IgD-negative memory B cell (primary cell): ENCODE measurements at regions not wholly inside any gene's neighbourhood (a gene's known extent, or its start where the extent isn't known, plus 50 kb on each side); places are given as distances from the start of the nearest gene placed in this dataset.
A peak's percentile ranks its signal among the peaks of the same experiment; 100 is the strongest.

Source experiments
- H3K27ac Mint-ChIP-seq, 3 donors: one replicate each; pipeline ENCODE4 v1.8.0; 2020 to 2022; ENCODE audit warnings: mild to moderate bottlenecking in 3 of 3, mixed read lengths in 3 of 3, moderate library complexity in 1 of 3
- H3K27me3 Mint-ChIP-seq: one replicate; pipeline ENCODE4 v1.8.0; 2021; ENCODE audit warnings: mixed read lengths
- H3K36me3 Mint-ChIP-seq: one replicate; pipeline ENCODE4 v1.8.0; 2020; ENCODE audit warnings: mild to moderate bottlenecking, mixed read lengths
- H3K4me1 Mint-ChIP-seq, 3 donors: one replicate each; pipeline ENCODE4 v1.8.0; 2020 to 2022; ENCODE audit warnings: mixed read lengths in 3 of 3, mild to moderate bottlenecking in 1 of 3
- H3K4me3 Mint-ChIP-seq, 4 donors: one replicate each; pipeline ENCODE4 v1.8.0; 2020 to 2022; ENCODE audit warnings: mild to moderate bottlenecking in 4 of 4, mixed read lengths in 4 of 4, moderate library complexity in 3 of 4
- H3K9me3 Mint-ChIP-seq, 3 donors: one replicate each; pipeline ENCODE4 v1.8.0; 2020 to 2021; ENCODE audit warnings: mixed read lengths in 3 of 3, mild to moderate bottlenecking in 1 of 3

DNA sequence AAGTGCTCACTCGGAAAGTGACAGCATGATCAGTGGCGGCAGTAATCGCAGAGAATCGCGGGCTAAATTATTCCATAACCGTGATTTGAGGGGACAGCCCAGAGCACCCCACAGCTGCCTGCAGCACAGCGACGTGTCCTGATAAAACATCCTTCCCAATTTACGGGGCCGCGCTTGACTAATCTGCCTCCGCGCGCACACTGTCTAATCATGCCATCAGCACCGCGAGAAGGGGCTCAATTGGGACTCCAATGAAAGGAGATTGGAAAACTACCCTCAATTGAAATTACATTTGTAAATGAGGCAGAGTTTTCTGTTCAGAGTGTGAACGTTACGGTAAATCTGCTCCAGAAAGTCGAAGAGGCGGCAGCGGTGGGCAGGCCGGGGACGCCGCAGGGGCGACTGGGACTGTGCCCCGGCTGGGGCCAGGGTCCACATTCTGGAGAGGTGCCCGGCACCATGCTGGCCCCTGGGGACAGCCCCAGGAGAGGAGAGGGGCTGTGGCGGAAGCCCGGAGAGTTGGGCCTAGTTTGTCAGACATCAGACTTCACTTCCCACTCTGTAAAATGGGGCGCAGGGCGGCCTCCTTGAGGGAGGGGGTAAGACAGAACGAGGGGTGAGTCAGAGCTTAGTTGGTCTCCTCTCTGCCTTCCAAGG, 107.7 kb downstream of the FAM53A start:
- no peaks in the 10 kb centered on the region for H3K9me3 Mint-ChIP-seq
- H3K36me3 Mint-ChIP-seq, result no peaks in the 10 kb centered on the region
- H3K27ac Mint-ChIP-seq, result no peak overlapping the region
- no peaks in the 10 kb centered on the region for H3K27me3 Mint-ChIP-seq
- H3K4me3 Mint-ChIP-seq, result peak overlapping the region in 1 of 4 donors; percentile 77
- peaks cover 0 to 8% (median 3%) of the 10 kb centered on the region in 3 donors for H3K4me1 Mint-ChIP-seq

- Mint-ChIP-seq H3K36me3 (no peaks in the 10 kb centered on the region), H3K27ac (no peak overlapping the region), H3K4me3 (peak overlapping the region in 1 of 4 donors; percentile 77), H3K9me3 (no peaks in the 10 kb centered on the region), H3K27me3 (no peaks in the 10 kb centered on the region), H3K4me1 (peaks cover 0 to 5% (median 0%) of the 10 kb centered on the region in 3 donors)
These were observed 108.5 kb downstream of the FAM53A start for GRCh38 chr4:1575418-1576303.

GRCh38 chr4:1574601-1575417, 109.3 kb downstream of the FAM53A start:
- no peak overlapping the region for H3K27ac Mint-ChIP-seq
- no peaks in the 10 kb centered on the region for H3K9me3 Mint-ChIP-seq
- H3K36me3 Mint-ChIP-seq, result no peaks in the 10 kb centered on the region
- no peaks in the 10 kb centered on the region for H3K27me3 Mint-ChIP-seq
- peaks cover 0 to 5% (median 0%) of the 10 kb centered on the region in 3 donors for H3K4me1 Mint-ChIP-seq
- no peak overlapping the region for H3K4me3 Mint-ChIP-seq

DNA sequence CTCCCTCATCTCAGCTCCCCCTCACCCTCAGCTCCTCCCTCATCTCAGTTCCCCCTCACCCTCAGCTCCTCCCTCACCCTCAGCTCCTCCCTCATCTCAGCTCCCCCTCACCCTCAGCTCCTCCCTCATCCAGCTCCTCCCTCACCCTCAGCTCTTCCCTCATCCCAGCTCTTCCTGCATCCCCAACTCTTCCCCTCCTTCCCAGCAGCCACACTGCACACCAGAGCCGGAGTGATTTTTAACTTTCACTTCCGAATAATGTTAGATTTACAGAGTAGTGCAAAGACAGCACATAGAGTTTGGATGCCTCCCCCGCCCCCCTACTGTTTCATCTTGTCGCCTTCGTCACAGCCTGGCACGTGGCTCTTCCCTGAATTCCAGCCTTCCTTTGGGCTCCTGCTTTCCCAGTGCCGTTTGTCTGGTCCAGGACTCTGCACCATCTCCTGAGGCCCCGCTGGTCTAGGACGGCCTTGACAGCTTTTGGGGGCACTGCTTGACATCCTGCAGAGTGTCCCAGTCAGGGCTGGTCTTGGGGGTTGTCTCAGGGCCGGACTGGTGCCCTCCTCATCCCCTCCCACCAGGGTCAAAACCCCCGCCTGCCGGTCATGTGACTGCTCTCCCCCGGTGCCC, 110.2 kb downstream of the FAM53A start:
- no peaks in the 10 kb centered on the region for H3K27me3 Mint-ChIP-seq
- H3K27ac Mint-ChIP-seq, result peak overlapping the region in 1 of 3 donors; percentile 23
- H3K36me3 Mint-ChIP-seq, result no peaks in the 10 kb centered on the region
- no peaks in the 10 kb centered on the region for H3K9me3 Mint-ChIP-seq
- peaks cover 0 to 5% (median 0%) of the 10 kb centered on the region in 3 donors for H3K4me1 Mint-ChIP-seq
- H3K4me3 Mint-ChIP-seq, result no peak overlapping the region

- H3K4me1 Mint-ChIP-seq, result peaks cover 0 to 4% (median under 1%) of the 10 kb centered on the region in 3 donors
- H3K27me3 Mint-ChIP-seq, result no peaks in the 10 kb centered on the region
- H3K9me3 Mint-ChIP-seq, result no peaks in the 10 kb centered on the region
- H3K36me3 Mint-ChIP-seq, result no peaks in the 10 kb centered on the region
- no peak overlapping the region for H3K4me3 Mint-ChIP-seq
- H3K27ac Mint-ChIP-seq, result no peak overlapping the region
These were observed 111.0 kb downstream of the FAM53A start for GRCh38 chr4:1572964-1573720.

GRCh38 chr4:1572521-1572920, 111.6 kb downstream of the FAM53A start:
- peaks cover 2% of the 10 kb centered on the region for H3K27me3 Mint-ChIP-seq
- H3K27ac Mint-ChIP-seq, result no peak overlapping the region
- H3K36me3 Mint-ChIP-seq, result no peaks in the 10 kb centered on the region
- H3K4me3 Mint-ChIP-seq, result no peak overlapping the region
- peaks cover 3 to 6% (median 4%) of the 10 kb centered on the region in 3 donors for H3K4me1 Mint-ChIP-seq
- no peaks in the 10 kb centered on the region for H3K9me3 Mint-ChIP-seq

DNA sequence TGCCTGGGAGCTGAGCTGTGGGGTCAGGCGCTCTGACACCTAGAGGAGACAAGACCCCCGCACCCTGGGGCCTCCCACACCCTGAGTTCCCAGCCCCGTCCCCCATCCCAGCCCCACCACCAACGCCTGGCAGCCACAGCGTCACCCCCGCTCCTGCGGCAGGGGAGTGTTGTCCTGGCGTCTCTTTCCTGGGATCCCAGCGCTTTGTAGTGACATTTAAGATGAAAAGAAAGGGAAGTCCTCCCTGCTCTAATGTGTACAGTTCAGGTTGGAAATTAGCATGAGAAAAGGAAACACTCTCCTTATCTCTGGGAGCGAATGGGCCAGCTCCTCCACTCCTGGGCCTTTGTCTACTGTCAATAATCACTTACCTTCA, 112.1 kb downstream of the FAM53A start:
- no peak overlapping the region for H3K4me3 Mint-ChIP-seq
- no peaks in the 10 kb centered on the region for H3K9me3 Mint-ChIP-seq
- no peak overlapping the region for H3K27ac Mint-ChIP-seq
- H3K4me1 Mint-ChIP-seq, result peaks cover 3 to 6% (median 4%) of the 10 kb centered on the region in 3 donors
- no peaks in the 10 kb centered on the region for H3K36me3 Mint-ChIP-seq
- peaks cover 2% of the 10 kb centered on the region for H3K27me3 Mint-ChIP-seq

GRCh38 chr4:1571165-1572009, 112.7 kb downstream of the FAM53A start:
- H3K27ac Mint-ChIP-seq, result peak overlapping the region in 1 of 3 donors; percentile 64
- no peaks in the 10 kb centered on the region for H3K36me3 Mint-ChIP-seq
- H3K27me3 Mint-ChIP-seq, result peaks cover 2% of the 10 kb centered on the region
- H3K4me3 Mint-ChIP-seq, result no peak overlapping the region
- H3K9me3 Mint-ChIP-seq, result no peaks in the 10 kb centered on the region
- H3K4me1 Mint-ChIP-seq, result peaks cover 3 to 6% (median 4%) of the 10 kb centered on the region in 3 donors

DNA sequence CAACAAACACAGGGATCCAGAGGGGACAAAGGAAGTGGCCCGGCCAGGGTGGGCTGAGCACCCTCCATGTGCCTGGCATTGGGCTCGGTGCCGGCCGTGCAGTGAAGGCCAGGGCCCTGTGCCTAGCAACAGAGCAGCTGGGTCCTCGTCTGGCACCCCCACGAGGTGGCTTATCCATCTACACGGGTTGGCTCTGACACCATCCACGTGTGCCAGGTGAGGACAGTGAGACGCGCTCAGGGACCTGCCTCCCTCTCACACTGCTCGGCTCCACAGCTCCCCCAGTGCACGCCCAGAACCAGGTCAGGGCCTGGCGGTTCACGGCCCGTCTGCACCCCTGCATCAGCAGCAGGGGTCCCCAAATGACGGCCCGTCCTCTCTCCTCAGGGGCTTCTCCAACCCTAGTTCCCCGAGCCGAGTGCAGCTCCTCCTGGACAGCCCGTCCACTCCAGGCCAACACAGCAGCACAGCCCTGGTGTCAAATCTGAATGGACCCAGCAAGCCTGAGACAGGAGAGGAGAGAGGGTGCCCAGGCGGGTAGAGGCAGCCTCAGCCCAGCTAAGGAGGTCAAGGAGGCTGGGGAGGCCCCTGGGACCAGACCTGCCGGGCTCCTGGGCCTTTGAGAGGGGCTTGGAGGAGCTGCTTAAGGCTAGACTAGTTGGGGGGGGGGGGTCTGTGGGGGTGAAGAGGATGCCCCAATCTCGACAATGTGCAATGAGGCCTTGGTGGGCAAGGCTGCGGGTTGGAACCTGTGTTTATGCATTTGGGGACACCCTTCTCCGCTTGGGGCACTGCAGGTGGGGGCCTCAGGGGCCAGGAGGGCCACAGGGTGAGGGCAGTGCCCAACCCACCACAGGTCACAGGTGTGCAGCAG, 113.6 kb downstream of the FAM53A start:
- H3K4me3 Mint-ChIP-seq, result no peak overlapping the region
- H3K9me3 Mint-ChIP-seq, result peaks cover 0 to 2% (median 0%) of the 10 kb centered on the region in 3 donors
- peaks cover 3 to 6% (median 6%) of the 10 kb centered on the region in 3 donors for H3K4me1 Mint-ChIP-seq
- peaks cover 2% of the 10 kb centered on the region for H3K27me3 Mint-ChIP-seq
- H3K27ac Mint-ChIP-seq, result no peak overlapping the region
- no peaks in the 10 kb centered on the region for H3K36me3 Mint-ChIP-seq

GRCh38 chr4:1569461-1570151, 114.5 kb downstream of the FAM53A start:
- no peak overlapping the region for H3K27ac Mint-ChIP-seq
- H3K27me3 Mint-ChIP-seq, result peaks cover 3% of the 10 kb centered on the region
- peaks cover 3 to 6% (median 4%) of the 10 kb centered on the region in 3 donors for H3K4me1 Mint-ChIP-seq
- H3K4me3 Mint-ChIP-seq, result no peak overlapping the region
- peaks cover 0 to 2% (median 0%) of the 10 kb centered on the region in 3 donors for H3K9me3 Mint-ChIP-seq
- H3K36me3 Mint-ChIP-seq, result no peaks in the 10 kb centered on the region

DNA sequence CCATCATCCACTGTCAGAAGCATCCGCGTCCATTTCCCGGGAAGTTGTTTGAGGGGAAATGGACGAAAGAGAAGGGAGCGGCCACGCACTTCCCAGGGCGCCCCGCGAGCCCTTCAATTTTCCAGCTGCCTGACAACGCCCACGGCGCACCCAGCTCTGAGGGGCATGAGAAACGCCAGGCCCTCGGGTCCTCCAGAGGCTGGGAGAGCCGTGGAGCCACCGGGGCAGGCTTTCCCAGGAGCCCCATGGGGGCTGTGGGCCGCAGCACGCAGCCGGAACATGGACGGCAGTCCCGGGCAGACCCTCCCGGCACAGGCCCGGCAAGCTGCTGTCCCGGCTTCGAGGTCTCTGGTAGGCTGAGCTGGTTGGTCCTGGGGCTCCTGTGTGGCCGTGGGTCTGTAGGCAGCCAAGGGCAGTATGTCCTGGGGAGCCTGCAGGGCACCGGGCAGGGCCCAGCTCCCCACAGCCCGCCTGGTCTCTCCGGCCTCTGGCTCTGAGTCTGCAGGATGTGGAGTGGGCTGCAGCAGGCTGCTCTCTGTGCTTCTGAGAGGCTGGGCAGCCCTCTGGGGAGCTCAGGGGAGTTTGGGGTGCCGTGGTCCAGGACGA, 115.2 kb downstream of the FAM53A start:
- Mint-ChIP-seq H3K27me3 (peaks cover 6% of the 10 kb centered on the region), H3K27ac (no peak overlapping the region), H3K9me3 (peaks cover 0 to 2% (median 0%) of the 10 kb centered on the region in 3 donors), H3K4me3 (no peak overlapping the region), H3K4me1 (peaks cover 3 to 6% (median 5%) of the 10 kb centered on the region in 3 donors), H3K36me3 (no peaks in the 10 kb centered on the region)
